ENCODE measurements at regions not wholly inside any gene's neighbourhood (a gene's known extent, or its start where the extent isn't known, plus 50 kb on each side); places are given as distances from the start of the nearest gene placed in this dataset.

- FAIRE-seq (no peak), DNase-seq (ENCODE audit: low read depth in 1 of 2, low spot score in 2 of 2) (no peak)
- ChIA-PET POLR2A (ENCODE audit: partially characterized antibody) (no interaction called here), CTCF (ENCODE audit: partially characterized antibody) (interaction anchor here (0.6 to 2.4 kb wide), 9 partner anchors 10 to 250 kb away, joined by 3 to 11 read pairs (median 3); no protein-coding TSS in a partner anchor)
- H3K36me3 ChIP-seq (ENCODE audit: control insufficient read depth in 2 of 4, insufficient read depth in 4 of 4, low read length in 3 of 4): no peaks in the 10 kb centered on the region
- H3K23ac ChIP-seq (ENCODE audit: insufficient read length): no peak overlapping the region
- no peak overlapping the region for H2AK5ac ChIP-seq (ENCODE audit: low read depth, low read length)
- no peak overlapping the region for H2BK20ac ChIP-seq (ENCODE audit: low read length)
- H2BK15ac ChIP-seq (ENCODE audit: low read length): no peak overlapping the region
- H3K9ac ChIP-seq (replicated peaks in 1 of 4; ENCODE audit: extremely low read depth in 1 of 4, low read depth in 3 of 4, low read length in 3 of 4): no peak overlapping the region
- no peaks in the 10 kb centered on the region for H3K9me3 ChIP-seq (ENCODE audit: insufficient read depth in 2 of 2, low read depth in 1 of 2, low read length in 1 of 2)
- no peaks in the 10 kb centered on the region for H3K27me3 ChIP-seq (replicated peaks in 1 of 4; ENCODE audit: control insufficient read depth in 3 of 4, extremely low read depth in 1 of 4, insufficient read depth in 3 of 4, low read length in 3 of 4)
- H3K79me2 ChIP-seq (ENCODE audit: control insufficient read depth in 1 of 2, insufficient read depth in 2 of 2, low read length in 2 of 2): no peaks in the 10 kb centered on the region
- no peak overlapping the region for H2BK5ac ChIP-seq (ENCODE audit: low read depth, low read length)
- no peak overlapping the region for H4K8ac ChIP-seq (ENCODE audit: extremely low read depth, insufficient read depth, low read length)
- H2BK12ac ChIP-seq (ENCODE audit: low read depth, low read length): no peak overlapping the region
- no peak overlapping the region for H3K4ac ChIP-seq (replicated peaks; ENCODE audit: insufficient read length, low read depth, low read length)
- H3K27ac ChIP-seq (ENCODE audit: low read depth, low read length): no peak overlapping the region
- H4K5ac ChIP-seq (ENCODE audit: insufficient read length, low read depth, low read length): no peak overlapping the region
- no peak overlapping the region for H3K4me3 ChIP-seq (ENCODE audit: extremely low read depth in 1 of 4, insufficient read depth in 2 of 4, low read depth in 3 of 4, low read length in 4 of 4)
- no peak overlapping the region for H4K91ac ChIP-seq (replicated peaks; ENCODE audit: insufficient read length, low read length)
- no peak overlapping the region for H3K56ac ChIP-seq (replicated peaks; ENCODE audit: insufficient read length, low read depth, low read length)
- H3K23me2 ChIP-seq (ENCODE audit: low read depth, low read length): no peaks in the 10 kb centered on the region; the same call in 1 of the 2 replicates
- no peaks in the 10 kb centered on the region for H3K79me1 ChIP-seq (ENCODE audit: low read depth, low read length)
- no peak overlapping the region for H3K14ac ChIP-seq (ENCODE audit: insufficient read length)
- no peak overlapping the region for H3K4me2 ChIP-seq (ENCODE audit: insufficient read depth in 1 of 2, low read depth in 2 of 2, low read length in 2 of 2)
- no peaks in the 10 kb centered on the region for H4K20me1 ChIP-seq (replicated peaks in 1 of 2; ENCODE audit: control insufficient read depth in 1 of 2, insufficient read depth in 2 of 2, low read length in 2 of 2)
- peaks cover 0 to 5% (median 1%) of the 10 kb centered on the region in 4 experiments; a peak in 3 of 7 replicates for H3K4me1 ChIP-seq (replicated peaks in 1 of 4; ENCODE audit: control insufficient read depth in 3 of 4, insufficient read depth in 4 of 4, low read length in 3 of 4)
- H3K18ac ChIP-seq (ENCODE audit: extremely low read depth, low read length): no peak overlapping the region
- H2AFZ ChIP-seq (ENCODE audit: low read length): no peak overlapping the region
- WGBS, 2 experiments (ENCODE audit: extremely low coverage in 1 of 2, insufficient coverage in 1 of 2, insufficient read length in 1 of 2, insufficient replicate concordance in 2 of 2, low coverage in 1 of 2, low lambda C conversion rate in 2 of 2, missing lambda C conversion rate in 1 of 2): 89% methylated on average over 14 of the region's 14 CpGs; no CpG with 5 or more reads in 1 of the 2 experiments
- no peak overlapping the region for H2BK120ac ChIP-seq (replicated peaks; ENCODE audit: low read depth, low read length)
- no peak for TF ChIP-seq SUZ12 (IDR thresholded peaks at IDR 0.05; ENCODE audit: low read length)
- no peak for TF ChIP-seq TEAD4 (IDR thresholded peaks at IDR 0.05; ENCODE audit: low read depth, low read length)
- no peak for TF ChIP-seq JUND (IDR thresholded peaks at IDR 0.05; ENCODE audit: low read length)
- TF ChIP-seq RXRA (IDR thresholded peaks at IDR 0.05; ENCODE audit: insufficient read depth, low read depth, low read length): no peak
Observed at GRCh38 chr2:60321816-60322215, 231.6 kb downstream of the BCL11A start.
